ENCODE measurements at regions not wholly inside any gene's neighbourhood (a gene's known extent, or its start where the extent isn't known, plus 50 kb on each side); places are given as distances from the start of the nearest gene placed in this dataset.
"Not testable (repeated sequence)": the region's sequence is repeated elsewhere in the genome, so short reads cannot be mapped to it uniquely, and the experiment has no call there.

GRCh38 chr2:36163520-36164254 lies 191.9 kb upstream of the CRIM1 start:
- H3K27me3 ChIP-seq (ENCODE audit: control insufficient read depth in 1 of 2, insufficient read depth in 2 of 2, low read length in 1 of 2) = no peaks in the 10 kb centered on the region
- H3K4me1 ChIP-seq (ENCODE audit: control insufficient read depth in 1 of 2, insufficient read depth in 2 of 2, low read length in 2 of 2) = no peaks in the 10 kb centered on the region
- no peaks in the 10 kb centered on the region for H3K36me3 ChIP-seq (ENCODE audit: control insufficient read depth in 1 of 2, insufficient read depth in 2 of 2, low read length in 1 of 2)
- ATAC-seq (ENCODE audit: low FRiP score) (no peak), DNase-seq (no peak)
- no peak overlapping the region for H3K4me3 ChIP-seq (ENCODE audit: low read length in 2 of 2)
- intact Hi-C loops (cut with DNase I) = no loop called here
- WGBS, 2 donors = 65 to 68% methylated on average over 3 of the region's 3 CpGs
- no peak overlapping the region for H3K27ac ChIP-seq (ENCODE audit: low read depth in 1 of 2, low read length in 2 of 2)
- H3K9me3 ChIP-seq (ENCODE audit: control insufficient read depth, low read length) = no peaks in the 10 kb centered on the region

- WGBS, 2 donors = 88 to 92% methylated on average over 1 of the region's 1 CpG
- intact Hi-C loops (cut with DNase I); DNase-seq; H3K4me1 ChIP-seq (ENCODE audit: control insufficient read depth in 1 of 2, insufficient read depth in 2 of 2, low read length in 2 of 2); H3K36me3 ChIP-seq (ENCODE audit: control insufficient read depth in 1 of 2, insufficient read depth in 2 of 2, low read length in 1 of 2); ATAC-seq (ENCODE audit: low FRiP score); H3K9me3 ChIP-seq (ENCODE audit: control insufficient read depth, low read length); H3K27ac ChIP-seq (ENCODE audit: low read depth in 1 of 2, low read length in 2 of 2); H3K27me3 ChIP-seq (ENCODE audit: control insufficient read depth in 1 of 2, insufficient read depth in 2 of 2, low read length in 1 of 2); H3K4me3 ChIP-seq (ENCODE audit: low read length in 2 of 2): not testable (repeated sequence)
These were observed 198.5 kb upstream of the CRIM1 start for GRCh38 chr2:36157093-36157492.

GRCh38 chr2:36147670-36148390 lies 207.7 kb upstream of the CRIM1 start:
- 76 to 81% methylated on average over 4 of the region's 4 CpGs for WGBS, 2 donors

GRCh38 chr2:36146765-36147164 lies 208.8 kb upstream of the CRIM1 start:
- no peaks in the 10 kb centered on the region for H3K27me3 ChIP-seq (ENCODE audit: control insufficient read depth in 1 of 2, insufficient read depth in 2 of 2, low read length in 1 of 2)
- H3K4me1 ChIP-seq (ENCODE audit: control insufficient read depth in 1 of 2, insufficient read depth in 2 of 2, low read length in 2 of 2) = no peaks in the 10 kb centered on the region
- ATAC-seq (ENCODE audit: low FRiP score) (no peak), DNase-seq (no peak)
- H3K36me3 ChIP-seq (ENCODE audit: control insufficient read depth in 1 of 2, insufficient read depth in 2 of 2, low read length in 1 of 2) = no peaks in the 10 kb centered on the region
- H3K9me3 ChIP-seq (ENCODE audit: control insufficient read depth, low read length) = no peaks in the 10 kb centered on the region
- 87 to 90% methylated on average over 5 of the region's 5 CpGs for WGBS, 2 donors
- H3K4me3 ChIP-seq (ENCODE audit: low read length in 2 of 2) = no peak overlapping the region
- no peak overlapping the region for H3K27ac ChIP-seq (ENCODE audit: low read depth in 1 of 2, low read length in 2 of 2)
- intact Hi-C loops (cut with DNase I) = no loop called here

More at GRCh38 chr2:36147670-36148390, 207.7 kb upstream of the CRIM1 start:
- Histone ChIP-seq H3K4me1 (ENCODE audit: control insufficient read depth in 1 of 2, insufficient read depth in 2 of 2, low read length in 2 of 2) (no peaks in the 10 kb centered on the region), H3K4me3 (ENCODE audit: low read length in 2 of 2) (no peak overlapping the region), H3K27me3 (ENCODE audit: control insufficient read depth in 1 of 2, insufficient read depth in 2 of 2, low read length in 1 of 2) (no peaks in the 10 kb centered on the region), H3K27ac (ENCODE audit: low read depth in 1 of 2, low read length in 2 of 2) (no peak overlapping the region), H3K36me3 (ENCODE audit: control insufficient read depth in 1 of 2, insufficient read depth in 2 of 2, low read length in 1 of 2) (no peaks in the 10 kb centered on the region), H3K9me3 (ENCODE audit: control insufficient read depth, low read length) (no peaks in the 10 kb centered on the region)
- DNase-seq = no peak
- intact Hi-C loops (cut with DNase I) = no loop called here
- ATAC-seq (ENCODE audit: low FRiP score) = no peak

- no peaks in the 10 kb centered on the region for H3K27me3 ChIP-seq (ENCODE audit: control insufficient read depth in 1 of 2, insufficient read depth in 2 of 2, low read length in 1 of 2)
- H3K9me3 ChIP-seq (ENCODE audit: control insufficient read depth, low read length) = no peaks in the 10 kb centered on the region
- DNase-seq = no peak
- H3K27ac ChIP-seq (ENCODE audit: low read depth in 1 of 2, low read length in 2 of 2) = no peak overlapping the region
- intact Hi-C loops (cut with DNase I) = no loop called here
- no peaks in the 10 kb centered on the region for H3K36me3 ChIP-seq (ENCODE audit: control insufficient read depth in 1 of 2, insufficient read depth in 2 of 2, low read length in 1 of 2)
- ATAC-seq (ENCODE audit: low FRiP score) = no peak
- H3K4me1 ChIP-seq (ENCODE audit: control insufficient read depth in 1 of 2, insufficient read depth in 2 of 2, low read length in 2 of 2) = no peaks in the 10 kb centered on the region
- no peak overlapping the region for H3K4me3 ChIP-seq (ENCODE audit: low read length in 2 of 2)
These were observed 215.2 kb upstream of the CRIM1 start for GRCh38 chr2:36140391-36140790.

GRCh38 chr2:36137612-36138011 lies 218.0 kb upstream of the CRIM1 start:
- ATAC-seq (ENCODE audit: low FRiP score) (no peak), DNase-seq (no peak)
- Histone ChIP-seq H3K27ac (ENCODE audit: low read depth in 1 of 2, low read length in 2 of 2) (no peak overlapping the region), H3K36me3 (ENCODE audit: control insufficient read depth in 1 of 2, insufficient read depth in 2 of 2, low read length in 1 of 2) (no peaks in the 10 kb centered on the region), H3K9me3 (ENCODE audit: control insufficient read depth, low read length) (no peaks in the 10 kb centered on the region), H3K27me3 (ENCODE audit: control insufficient read depth in 1 of 2, insufficient read depth in 2 of 2, low read length in 1 of 2) (no peaks in the 10 kb centered on the region), H3K4me1 (ENCODE audit: control insufficient read depth in 1 of 2, insufficient read depth in 2 of 2, low read length in 2 of 2) (no peaks in the 10 kb centered on the region), H3K4me3 (ENCODE audit: low read length in 2 of 2) (no peak overlapping the region)
- 77 to 79% methylated on average over 3 of the region's 3 CpGs for WGBS, 2 donors
- intact Hi-C loops (cut with DNase I) = no loop called here

- Histone ChIP-seq H3K27ac (ENCODE audit: low read depth in 1 of 2, low read length in 2 of 2) (no peak overlapping the region), H3K27me3 (ENCODE audit: control insufficient read depth in 1 of 2, insufficient read depth in 2 of 2, low read length in 1 of 2) (no peaks in the 10 kb centered on the region), H3K9me3 (ENCODE audit: control insufficient read depth, low read length) (no peaks in the 10 kb centered on the region), H3K4me1 (ENCODE audit: control insufficient read depth in 1 of 2, insufficient read depth in 2 of 2, low read length in 2 of 2) (no peaks in the 10 kb centered on the region), H3K36me3 (ENCODE audit: control insufficient read depth in 1 of 2, insufficient read depth in 2 of 2, low read length in 1 of 2) (no peaks in the 10 kb centered on the region), H3K4me3 (ENCODE audit: low read length in 2 of 2) (no peak overlapping the region)
- intact Hi-C loops (cut with DNase I) = no loop called here
- ATAC-seq (ENCODE audit: low FRiP score) (no peak), DNase-seq (no peak)
These were observed 221.3 kb upstream of the CRIM1 start for GRCh38 chr2:36134281-36134680.

GRCh38 chr2:36128359-36128758 lies 227.2 kb upstream of the CRIM1 start:
- no peak overlapping the region for H3K4me3 ChIP-seq (ENCODE audit: low read length in 2 of 2)
- ATAC-seq (ENCODE audit: low FRiP score) (no peak), DNase-seq (no peak)
- H3K36me3 ChIP-seq (ENCODE audit: control insufficient read depth in 1 of 2, insufficient read depth in 2 of 2, low read length in 1 of 2) = no peaks in the 10 kb centered on the region
- H3K27ac ChIP-seq (ENCODE audit: low read depth in 1 of 2, low read length in 2 of 2) = no peak overlapping the region
- H3K9me3 ChIP-seq (ENCODE audit: control insufficient read depth, low read length) = no peaks in the 10 kb centered on the region
- H3K27me3 ChIP-seq (ENCODE audit: control insufficient read depth in 1 of 2, insufficient read depth in 2 of 2, low read length in 1 of 2) = no peaks in the 10 kb centered on the region
- 80 to 81% methylated on average over 2 of the region's 2 CpGs for WGBS, 2 donors
- intact Hi-C loops (cut with DNase I) = no loop called here
- no peaks in the 10 kb centered on the region for H3K4me1 ChIP-seq (ENCODE audit: control insufficient read depth in 1 of 2, insufficient read depth in 2 of 2, low read length in 2 of 2)

GRCh38 chr2:36125702-36126101 lies 229.9 kb upstream of the CRIM1 start:
- ATAC-seq (ENCODE audit: low FRiP score) = no peak
- Histone ChIP-seq H3K27me3 (ENCODE audit: control insufficient read depth in 1 of 2, insufficient read depth in 2 of 2, low read length in 1 of 2) (no peaks in the 10 kb centered on the region), H3K9me3 (ENCODE audit: control insufficient read depth, low read length) (peaks cover 2% of the 10 kb centered on the region), H3K4me1 (ENCODE audit: control insufficient read depth in 1 of 2, insufficient read depth in 2 of 2, low read length in 2 of 2) (no peaks in the 10 kb centered on the region), H3K4me3 (ENCODE audit: low read length in 2 of 2) (no peak overlapping the region), H3K36me3 (ENCODE audit: control insufficient read depth in 1 of 2, insufficient read depth in 2 of 2, low read length in 1 of 2) (no peaks in the 10 kb centered on the region), H3K27ac (ENCODE audit: low read depth in 1 of 2, low read length in 2 of 2) (no peak overlapping the region)
- no peak for DNase-seq
- intact Hi-C loops (cut with DNase I) = no loop called here
- 18% methylated on average over 7 of the region's 7 CpGs for WGBS, 2 donors

Measured in aorta (tissue), 5 donors.